PC-3 (cell line): ENCODE measurements at regions not wholly inside any gene's neighbourhood (a gene's known extent, or its start where the extent isn't known, plus 50 kb on each side); places are given as distances from the start of the nearest gene placed in this dataset.

Experiments used
- CTCF ChIP-seq: fragments of 300-600 bp; sonication (generic); conservative IDR thresholded peaks from 2 replicates; pipeline ENCODE4 v1.5.1; 2017; ENCODE audit warnings: antibody characterized with exemption, low read depth, mild to moderate bottlenecking, low read length
- EZH2phosphoT487 ChIP-seq: fragments of 300-600 bp; sonication (generic); IDR thresholded peaks from 2 replicates; pipeline ENCODE4 v1.6.1; 2018; ENCODE audit warnings: mild to moderate bottlenecking, antibody characterized with exemption, low read length, borderline replicate concordance

GRCh38 chr6:85168146-85168545 lies 281.7 kb upstream of the NT5E start:
- TF ChIP-seq CTCF (no peak), EZH2phosphoT487 (no peak)
